GM20000 (cell line): ENCODE measurements at regions not wholly inside any gene's neighbourhood (a gene's known extent, or its start where the extent isn't known, plus 50 kb on each side); places are given as distances from the start of the nearest gene placed in this dataset.

Source experiments
- DNase-seq: peaks from one replicate; pipeline ENCODE4 v3.0.0; 2012; ENCODE audit warnings: low spot score
- CTCF ChIP-seq: IDR thresholded peaks from 2 replicates; pipeline ENCODE4 v1.5.1; 2012; ENCODE audit warnings: mild to moderate bottlenecking, control low read depth; ENCODE audit errors: extremely low read depth, missing control alignments

GRCh38 chr18:67001052-67001451, 397.2 kb upstream of the CDH19 start:
- no peak for DNase-seq
- TF ChIP-seq CTCF: no peak

- DNase-seq: no peak
- no peak for TF ChIP-seq CTCF
These were observed 395.1 kb upstream of the CDH19 start for GRCh38 chr18:66999003-66999402.

- TF ChIP-seq CTCF: no peak
- no peak for DNase-seq
These were observed 391.4 kb upstream of the CDH19 start for GRCh38 chr18:66995270-66995669.

GRCh38 chr18:66994790-66995189, 390.9 kb upstream of the CDH19 start:
- no peak for TF ChIP-seq CTCF

GRCh38 chr18:66993492-66993891, 389.6 kb upstream of the CDH19 start:
- TF ChIP-seq CTCF: no peak
- DNase-seq: no peak

More at GRCh38 chr18:66994790-66995189, 390.9 kb upstream of the CDH19 start:
- no peak for DNase-seq

- no peak for DNase-seq
- no peak for TF ChIP-seq CTCF
These were observed 387.0 kb upstream of the CDH19 start for GRCh38 chr18:66990909-66991308.

GRCh38 chr18:66979009-66979408, 375.1 kb upstream of the CDH19 start:
- no peak for TF ChIP-seq CTCF

More at GRCh38 chr18:66979009-66979408, 375.1 kb upstream of the CDH19 start:
- DNase-seq: no peak
